Esophagus squamous epithelium (tissue), 4 donors: ENCODE measurements at regions not wholly inside any gene's neighbourhood (a gene's known extent, or its start where the extent isn't known, plus 50 kb on each side); places are given as distances from the start of the nearest gene placed in this dataset.

Source experiments
- POLR2A ChIP-seq, 4 donors: fragments of 450-650 bp; IDR thresholded peaks; one replicate each; pipeline ENCODE4 v1.6.1; 2017; ENCODE audit warnings: antibody characterized with exemption in 4 of 4, mild to moderate bottlenecking in 4 of 4, moderate library complexity in 3 of 4
- TF ChIP-seq, protein P1 (sequence below), 6 experiments: fragments of 450-650 bp in 4 of 6; fragments of 200-600 bp in 2 of 6; sonication (generic) in 2 of 6; IDR thresholded peaks; one replicate each; pipeline ENCODE4 v1.5.1; 2016 to 2019; ENCODE audit warnings: antibody characterized with exemption in 6 of 6, mild to moderate bottlenecking in 4 of 6, moderate library complexity in 4 of 6

DNA sequence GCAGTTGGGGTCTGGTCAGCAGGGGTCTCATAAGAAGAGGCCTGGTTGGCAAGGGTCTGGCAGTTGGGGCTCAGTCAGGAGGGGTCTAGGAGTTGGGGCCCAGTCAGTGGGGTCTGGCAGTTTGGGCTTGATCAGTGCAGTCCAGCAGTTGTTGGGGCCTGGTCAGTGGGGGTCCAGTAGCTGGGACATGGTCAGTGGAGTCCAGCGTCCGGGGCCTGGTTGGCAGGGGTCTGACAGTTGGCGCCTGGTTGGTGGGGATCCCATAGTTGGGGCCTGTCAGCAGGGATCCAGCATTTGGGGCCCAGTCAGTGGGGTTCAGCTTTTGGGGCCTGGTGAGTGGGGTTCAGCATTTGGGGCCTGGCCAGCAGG lies 60.5 kb upstream of the TPM4 start:
- TF ChIP-seq, protein P1, sequence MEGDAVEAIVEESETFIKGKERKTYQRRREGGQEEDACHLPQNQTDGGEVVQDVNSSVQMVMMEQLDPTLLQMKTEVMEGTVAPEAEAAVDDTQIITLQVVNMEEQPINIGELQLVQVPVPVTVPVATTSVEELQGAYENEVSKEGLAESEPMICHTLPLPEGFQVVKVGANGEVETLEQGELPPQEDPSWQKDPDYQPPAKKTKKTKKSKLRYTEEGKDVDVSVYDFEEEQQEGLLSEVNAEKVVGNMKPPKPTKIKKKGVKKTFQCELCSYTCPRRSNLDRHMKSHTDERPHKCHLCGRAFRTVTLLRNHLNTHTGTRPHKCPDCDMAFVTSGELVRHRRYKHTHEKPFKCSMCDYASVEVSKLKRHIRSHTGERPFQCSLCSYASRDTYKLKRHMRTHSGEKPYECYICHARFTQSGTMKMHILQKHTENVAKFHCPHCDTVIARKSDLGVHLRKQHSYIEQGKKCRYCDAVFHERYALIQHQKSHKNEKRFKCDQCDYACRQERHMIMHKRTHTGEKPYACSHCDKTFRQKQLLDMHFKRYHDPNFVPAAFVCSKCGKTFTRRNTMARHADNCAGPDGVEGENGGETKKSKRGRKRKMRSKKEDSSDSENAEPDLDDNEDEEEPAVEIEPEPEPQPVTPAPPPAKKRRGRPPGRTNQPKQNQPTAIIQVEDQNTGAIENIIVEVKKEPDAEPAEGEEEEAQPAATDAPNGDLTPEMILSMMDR (IDR thresholded peaks at IDR 0.05), result no peak
- no peak for TF ChIP-seq POLR2A (IDR thresholded peaks at IDR 0.05)
